Coronary artery (tissue), 2 donors: ENCODE measurements at regions not wholly inside any gene's neighbourhood (a gene's known extent, or its start where the extent isn't known, plus 50 kb on each side); places are given as distances from the start of the nearest gene placed in this dataset.

ENCODE experiments used
- DNase-seq: peaks from one replicate; pipeline ENCODE4 v3.0.0-alpha.2; 2017; ENCODE audit warnings: low spot score
- H3K27ac ChIP-seq, 2 donors: fragments of 200-600 bp; sonication (generic); one replicate each; pipeline ENCODE4 v1.5.1; 2016 to 2019
- H3K4me3 ChIP-seq: fragments of 200-600 bp; sonication (generic); 2 replicates; pipeline ENCODE4 v1.5.1; 2016; ENCODE audit warnings: mild to moderate bottlenecking, moderate library complexity
- TF ChIP-seq, protein P1 (sequence below): fragments of 200-600 bp; sonication (generic); IDR thresholded peaks from one replicate; pipeline ENCODE4 v1.5.1; 2019; ENCODE audit warnings: antibody characterized with exemption

DNA sequence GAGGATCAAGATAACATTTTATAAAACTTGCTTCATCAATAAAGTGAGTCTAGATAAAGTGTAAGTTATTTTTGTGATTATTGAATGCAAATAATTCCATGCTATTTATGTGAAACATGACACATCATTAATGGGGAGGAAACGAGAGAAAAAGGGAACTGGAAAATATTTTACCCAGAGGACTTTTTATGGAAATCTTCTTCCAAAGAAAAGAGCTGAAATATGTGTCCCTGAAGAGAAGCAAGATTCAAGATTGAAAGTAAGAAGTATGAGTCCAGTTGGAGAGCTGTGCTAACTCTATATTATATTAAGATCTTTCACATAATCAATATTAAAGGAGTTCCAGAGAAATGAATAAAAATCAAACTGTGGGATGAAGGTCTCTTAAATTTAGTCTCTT lies 1361.8 kb downstream of the GATA3 start:
- Histone ChIP-seq H3K27ac (no peak overlapping the region), H3K4me3 (no peak overlapping the region)
- TF ChIP-seq, protein P1, sequence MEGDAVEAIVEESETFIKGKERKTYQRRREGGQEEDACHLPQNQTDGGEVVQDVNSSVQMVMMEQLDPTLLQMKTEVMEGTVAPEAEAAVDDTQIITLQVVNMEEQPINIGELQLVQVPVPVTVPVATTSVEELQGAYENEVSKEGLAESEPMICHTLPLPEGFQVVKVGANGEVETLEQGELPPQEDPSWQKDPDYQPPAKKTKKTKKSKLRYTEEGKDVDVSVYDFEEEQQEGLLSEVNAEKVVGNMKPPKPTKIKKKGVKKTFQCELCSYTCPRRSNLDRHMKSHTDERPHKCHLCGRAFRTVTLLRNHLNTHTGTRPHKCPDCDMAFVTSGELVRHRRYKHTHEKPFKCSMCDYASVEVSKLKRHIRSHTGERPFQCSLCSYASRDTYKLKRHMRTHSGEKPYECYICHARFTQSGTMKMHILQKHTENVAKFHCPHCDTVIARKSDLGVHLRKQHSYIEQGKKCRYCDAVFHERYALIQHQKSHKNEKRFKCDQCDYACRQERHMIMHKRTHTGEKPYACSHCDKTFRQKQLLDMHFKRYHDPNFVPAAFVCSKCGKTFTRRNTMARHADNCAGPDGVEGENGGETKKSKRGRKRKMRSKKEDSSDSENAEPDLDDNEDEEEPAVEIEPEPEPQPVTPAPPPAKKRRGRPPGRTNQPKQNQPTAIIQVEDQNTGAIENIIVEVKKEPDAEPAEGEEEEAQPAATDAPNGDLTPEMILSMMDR = no peak
- no peak for DNase-seq

DNA sequence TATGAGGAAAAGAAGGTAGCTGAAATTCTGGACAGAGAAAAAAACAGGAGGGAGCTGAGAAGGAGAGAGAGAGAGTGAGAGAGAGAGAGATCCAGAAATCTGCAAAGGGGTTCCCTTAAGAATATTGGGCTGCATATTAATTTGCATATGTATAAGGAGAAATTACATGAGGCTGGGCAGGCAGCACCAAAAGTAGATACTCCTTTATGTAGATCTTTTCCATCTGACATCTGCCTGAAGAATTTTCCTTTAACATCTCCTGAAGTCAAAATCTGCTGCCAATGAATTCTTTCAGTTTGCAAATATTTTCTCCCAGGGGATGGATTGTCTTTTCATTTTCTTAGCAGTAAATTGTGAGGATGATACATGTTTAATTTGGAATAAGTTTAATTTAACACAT lies 1365.3 kb downstream of the GATA3 start:
- TF ChIP-seq, protein P1 = no peak
- Histone ChIP-seq H3K27ac (no peak overlapping the region), H3K4me3 (no peak overlapping the region)
- DNase-seq = no peak

DNA sequence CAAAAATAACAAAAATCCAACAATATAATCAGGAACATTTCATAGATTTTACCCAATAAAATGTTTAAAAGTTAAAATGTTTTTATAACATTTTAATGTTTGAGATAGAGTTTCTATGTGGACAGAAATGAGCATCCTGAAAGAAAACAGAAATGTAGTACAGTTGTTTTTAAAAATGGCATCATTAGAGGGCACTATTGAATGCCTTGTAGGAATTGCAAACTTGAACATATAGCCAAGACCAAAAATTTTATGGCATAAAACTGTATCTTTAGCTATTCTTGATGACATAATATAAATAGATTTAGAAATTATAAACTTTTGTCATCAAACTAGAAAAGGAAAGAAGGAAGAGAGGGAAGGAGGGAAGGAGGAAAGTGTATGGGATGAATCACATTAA lies 1372.7 kb downstream of the GATA3 start:
- no peak for DNase-seq
- TF ChIP-seq, protein P1 = no peak
- no peak overlapping the region for H3K27ac ChIP-seq
- no peak overlapping the region for H3K4me3 ChIP-seq

DNA sequence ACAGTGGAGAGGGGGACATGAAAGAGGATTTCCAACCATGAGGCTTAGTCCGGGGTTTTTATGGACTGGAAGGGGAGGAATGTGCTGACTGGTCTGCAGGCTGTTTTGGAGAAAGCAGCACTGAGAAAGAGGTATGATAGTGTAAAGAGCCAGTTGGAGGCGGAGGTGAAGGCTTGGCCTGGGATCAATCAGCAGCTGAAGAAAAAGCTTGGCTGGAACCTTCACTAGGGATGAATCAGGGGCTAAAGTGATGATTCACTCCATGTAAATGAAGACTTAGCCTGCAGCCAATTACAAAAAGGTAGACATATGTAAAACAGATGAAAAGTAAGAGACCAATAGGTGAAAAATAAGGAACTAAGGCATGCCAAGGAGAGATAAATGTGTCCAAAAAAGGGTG lies 1382.6 kb downstream of the GATA3 start:
- TF ChIP-seq, protein P1 = no peak
- no peak overlapping the region for H3K27ac ChIP-seq
- no peak overlapping the region for H3K4me3 ChIP-seq
- no peak for DNase-seq

DNA sequence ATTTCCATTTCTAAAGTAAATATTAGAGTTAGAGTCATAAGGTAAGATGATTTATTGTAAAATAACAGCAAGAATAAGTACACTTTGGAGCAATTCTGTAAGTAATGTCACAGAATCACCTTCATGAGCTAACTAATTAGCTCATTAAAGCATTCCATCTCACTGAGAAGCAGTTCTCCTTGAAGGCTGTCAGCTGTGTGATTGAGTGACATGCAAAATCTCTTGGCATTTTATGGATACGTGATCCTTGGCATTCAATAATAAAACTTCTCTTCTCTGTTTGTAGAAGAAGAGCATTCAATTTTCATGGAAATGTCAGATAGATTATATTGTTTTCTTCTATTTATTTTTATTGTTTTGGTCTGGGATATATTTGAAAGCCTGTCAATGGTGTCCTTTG lies 1389.3 kb downstream of the GATA3 start:
- no peak overlapping the region for H3K4me3 ChIP-seq
- H3K27ac ChIP-seq = no peak overlapping the region
- no peak for DNase-seq
- TF ChIP-seq, protein P1 = no peak

DNA sequence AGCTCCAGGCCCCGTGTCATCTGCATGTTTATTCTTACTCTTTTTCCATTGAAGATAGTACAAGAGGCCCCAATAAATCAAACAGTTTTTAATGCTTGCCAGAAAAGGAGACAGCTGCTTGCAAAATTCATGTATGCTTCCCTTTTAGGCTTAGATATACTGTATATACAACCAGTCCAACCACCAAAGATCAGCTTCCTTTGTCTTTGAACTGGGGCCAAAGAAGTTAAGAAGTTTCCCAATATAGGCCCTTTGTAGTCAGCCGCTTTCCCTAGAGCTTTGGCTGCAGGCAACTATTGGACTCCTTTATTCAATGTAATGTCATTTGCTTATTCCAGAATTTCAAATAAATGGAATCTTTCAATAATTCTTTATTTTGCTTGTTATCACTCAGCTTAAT lies 1395.0 kb downstream of the GATA3 start:
- Histone ChIP-seq H3K27ac (no peak overlapping the region), H3K4me3 (no peak overlapping the region)
- TF ChIP-seq, protein P1 = no peak
- DNase-seq = no peak

DNA sequence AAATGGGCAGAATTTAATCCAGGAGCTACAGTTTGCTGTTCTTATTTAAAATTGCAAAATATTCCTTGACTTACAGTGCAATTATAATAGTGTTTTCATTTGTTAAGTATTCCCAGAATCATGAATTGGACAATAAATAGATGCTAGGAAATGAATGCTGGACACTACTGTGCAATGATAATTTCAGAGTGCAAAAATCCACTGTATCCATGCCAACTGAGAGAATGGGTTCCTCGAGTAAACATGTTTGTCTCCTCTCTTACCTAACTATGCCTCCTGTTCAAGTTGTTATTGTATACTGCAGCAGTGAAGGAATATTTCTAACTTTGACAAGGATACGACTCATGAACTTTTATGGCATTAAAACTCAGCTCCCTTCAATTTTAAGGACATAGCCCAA lies 1396.3 kb downstream of the GATA3 start:
- DNase-seq = no peak
- no peak overlapping the region for H3K4me3 ChIP-seq
- H3K27ac ChIP-seq = no peak overlapping the region
- TF ChIP-seq, protein P1 = no peak
